ENCODE measurements at regions not wholly inside any gene's neighbourhood (a gene's known extent, or its start where the extent isn't known, plus 50 kb on each side); places are given as distances from the start of the nearest gene placed in this dataset.
A peak's percentile ranks its signal among the peaks of the same experiment; 100 is the strongest.

DNA sequence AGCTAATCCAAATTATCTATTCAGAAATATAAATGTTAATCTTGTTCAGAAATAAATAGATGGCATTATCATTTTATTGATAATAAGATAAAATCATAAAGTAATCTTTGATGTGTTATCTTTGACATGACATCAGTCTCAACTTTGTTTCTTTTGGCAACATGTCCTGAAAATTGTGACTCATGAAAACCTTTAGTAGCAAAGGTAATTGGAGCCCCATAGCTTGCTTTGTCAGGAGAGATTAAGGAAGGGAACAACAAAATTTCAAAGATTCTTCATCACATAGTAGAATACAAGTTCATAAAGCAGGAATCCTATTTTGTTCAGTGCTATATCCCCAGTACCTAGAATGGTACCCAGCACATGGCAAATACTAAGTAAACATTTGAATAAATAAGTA is 165.4 kb downstream of the KCNE4 start:
- H3K27me3 Mint-ChIP-seq (ENCODE audit: low read depth): no peaks in the 10 kb centered on the region
- TF ChIP-seq, protein P1, sequence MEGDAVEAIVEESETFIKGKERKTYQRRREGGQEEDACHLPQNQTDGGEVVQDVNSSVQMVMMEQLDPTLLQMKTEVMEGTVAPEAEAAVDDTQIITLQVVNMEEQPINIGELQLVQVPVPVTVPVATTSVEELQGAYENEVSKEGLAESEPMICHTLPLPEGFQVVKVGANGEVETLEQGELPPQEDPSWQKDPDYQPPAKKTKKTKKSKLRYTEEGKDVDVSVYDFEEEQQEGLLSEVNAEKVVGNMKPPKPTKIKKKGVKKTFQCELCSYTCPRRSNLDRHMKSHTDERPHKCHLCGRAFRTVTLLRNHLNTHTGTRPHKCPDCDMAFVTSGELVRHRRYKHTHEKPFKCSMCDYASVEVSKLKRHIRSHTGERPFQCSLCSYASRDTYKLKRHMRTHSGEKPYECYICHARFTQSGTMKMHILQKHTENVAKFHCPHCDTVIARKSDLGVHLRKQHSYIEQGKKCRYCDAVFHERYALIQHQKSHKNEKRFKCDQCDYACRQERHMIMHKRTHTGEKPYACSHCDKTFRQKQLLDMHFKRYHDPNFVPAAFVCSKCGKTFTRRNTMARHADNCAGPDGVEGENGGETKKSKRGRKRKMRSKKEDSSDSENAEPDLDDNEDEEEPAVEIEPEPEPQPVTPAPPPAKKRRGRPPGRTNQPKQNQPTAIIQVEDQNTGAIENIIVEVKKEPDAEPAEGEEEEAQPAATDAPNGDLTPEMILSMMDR (IDR thresholded peaks at IDR 0.05; ENCODE audit: unreplicated experiment in 3 of 3): no peak
- peaks cover 20% of the 10 kb centered on the region for H3K4me1 Mint-ChIP-seq
- H3K27ac Mint-ChIP-seq: no peak overlapping the region
- H3K36me3 Mint-ChIP-seq (ENCODE audit: low read depth): no peaks in the 10 kb centered on the region
- no peak overlapping the region for H3K4me3 Mint-ChIP-seq
- no peaks in the 10 kb centered on the region for H3K9me3 Mint-ChIP-seq

DNA sequence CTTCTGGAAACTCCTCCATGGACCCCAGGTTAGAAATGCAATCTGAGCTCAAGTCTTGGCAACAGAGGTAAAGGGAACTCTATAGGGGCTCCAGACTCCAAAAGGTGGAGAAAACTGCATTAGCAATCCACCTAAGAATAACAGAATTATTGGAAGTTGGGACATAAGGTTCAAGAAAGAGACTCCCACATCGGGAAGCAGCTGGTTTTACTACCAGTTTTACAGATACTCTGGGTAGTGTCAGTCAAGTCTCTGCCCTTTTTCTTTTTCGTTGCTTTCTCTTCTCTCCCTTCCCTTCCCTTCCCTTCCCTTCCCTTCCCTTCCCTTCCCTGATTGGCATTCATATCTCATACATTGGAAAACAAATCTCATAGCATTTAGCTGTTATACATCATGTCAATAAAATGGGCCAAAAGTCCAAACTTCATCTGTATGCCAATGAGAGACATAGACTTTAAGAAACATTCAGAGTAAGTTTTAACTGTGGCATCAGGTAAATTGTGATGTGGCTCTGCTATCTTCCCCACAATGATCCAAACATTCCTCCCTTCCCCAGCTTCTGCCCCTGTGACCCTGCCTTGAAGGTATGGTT is 166.7 kb downstream of the KCNE4 start:
- Mint-ChIP-seq H3K27me3 (ENCODE audit: low read depth) (no peaks in the 10 kb centered on the region), H3K4me3 (no peak overlapping the region), H3K4me1 (peaks cover 20% of the 10 kb centered on the region), H3K9me3 (no peaks in the 10 kb centered on the region), H3K36me3 (ENCODE audit: low read depth) (no peaks in the 10 kb centered on the region), H3K27ac (no peak overlapping the region)
- TF ChIP-seq, protein P1 (IDR thresholded peaks at IDR 0.05; ENCODE audit: unreplicated experiment in 3 of 3): no peak

DNA sequence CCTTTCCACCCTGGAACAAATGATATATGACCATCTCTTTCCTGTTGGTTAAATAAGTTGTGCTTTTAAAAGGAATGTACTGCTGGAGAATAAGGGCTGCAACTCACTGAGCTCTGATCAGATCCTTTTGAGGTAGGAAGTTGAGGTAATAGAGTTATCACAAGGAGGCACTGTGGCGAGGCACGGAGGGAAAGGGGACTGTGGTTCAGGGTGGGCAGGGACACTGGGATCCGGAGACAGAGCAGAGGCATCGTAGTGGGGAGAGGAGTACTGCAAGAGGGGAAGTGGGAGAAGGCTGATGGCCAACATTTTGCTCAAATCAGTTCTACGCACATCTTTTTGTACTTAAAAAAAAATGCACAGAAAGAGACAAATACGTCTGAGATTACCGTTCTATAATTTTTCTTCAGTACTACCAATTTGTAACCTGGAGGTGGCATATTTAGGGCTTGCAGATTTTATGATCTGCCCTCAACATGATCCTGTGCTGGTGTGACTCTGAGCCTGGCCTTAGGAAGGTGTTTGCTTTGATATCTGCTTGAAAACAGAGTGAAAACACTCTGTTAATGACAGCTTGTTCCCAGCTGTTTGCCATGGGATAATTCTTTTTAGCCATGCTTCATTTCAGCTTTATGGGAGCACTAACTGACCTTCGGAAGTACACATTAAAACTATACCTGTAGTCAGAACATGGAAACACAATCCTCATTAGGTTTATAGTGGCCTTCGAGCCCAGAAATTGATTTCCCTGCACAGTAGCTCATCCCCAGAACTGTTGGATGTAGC is 168.1 kb downstream of the KCNE4 start:
- H3K36me3 Mint-ChIP-seq (ENCODE audit: low read depth): no peaks in the 10 kb centered on the region
- H3K27ac Mint-ChIP-seq: peak overlapping the region in 1 of 3 experiments; percentile 51
- no peaks in the 10 kb centered on the region for H3K27me3 Mint-ChIP-seq (ENCODE audit: low read depth)
- H3K9me3 Mint-ChIP-seq: no peaks in the 10 kb centered on the region
- peaks cover 14% of the 10 kb centered on the region for H3K4me1 Mint-ChIP-seq
- no peak overlapping the region for H3K4me3 Mint-ChIP-seq
- TF ChIP-seq, protein P1 (IDR thresholded peaks at IDR 0.05; ENCODE audit: unreplicated experiment in 3 of 3): no peak

DNA sequence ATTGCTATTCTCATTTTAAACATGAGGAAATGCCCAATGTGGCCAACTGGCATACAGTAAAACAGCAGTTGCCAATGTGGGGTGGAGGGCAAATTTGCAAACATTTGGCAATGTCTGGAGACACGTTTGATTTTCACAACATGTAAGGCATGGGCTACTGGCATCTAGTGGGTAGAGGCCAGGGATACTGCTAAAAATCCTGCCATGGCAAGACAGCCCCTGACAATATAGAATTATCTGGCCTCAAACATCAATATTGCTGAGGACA is 168.6 kb downstream of the KCNE4 start:
- no peaks in the 10 kb centered on the region for H3K36me3 Mint-ChIP-seq (ENCODE audit: low read depth)
- no peaks in the 10 kb centered on the region for H3K9me3 Mint-ChIP-seq
- H3K4me1 Mint-ChIP-seq: peaks cover 9% of the 10 kb centered on the region
- H3K27me3 Mint-ChIP-seq (ENCODE audit: low read depth): no peaks in the 10 kb centered on the region
- H3K27ac Mint-ChIP-seq: no peak overlapping the region
- TF ChIP-seq, protein P1 (IDR thresholded peaks at IDR 0.05; ENCODE audit: unreplicated experiment in 3 of 3): no peak
- no peak overlapping the region for H3K4me3 Mint-ChIP-seq

DNA sequence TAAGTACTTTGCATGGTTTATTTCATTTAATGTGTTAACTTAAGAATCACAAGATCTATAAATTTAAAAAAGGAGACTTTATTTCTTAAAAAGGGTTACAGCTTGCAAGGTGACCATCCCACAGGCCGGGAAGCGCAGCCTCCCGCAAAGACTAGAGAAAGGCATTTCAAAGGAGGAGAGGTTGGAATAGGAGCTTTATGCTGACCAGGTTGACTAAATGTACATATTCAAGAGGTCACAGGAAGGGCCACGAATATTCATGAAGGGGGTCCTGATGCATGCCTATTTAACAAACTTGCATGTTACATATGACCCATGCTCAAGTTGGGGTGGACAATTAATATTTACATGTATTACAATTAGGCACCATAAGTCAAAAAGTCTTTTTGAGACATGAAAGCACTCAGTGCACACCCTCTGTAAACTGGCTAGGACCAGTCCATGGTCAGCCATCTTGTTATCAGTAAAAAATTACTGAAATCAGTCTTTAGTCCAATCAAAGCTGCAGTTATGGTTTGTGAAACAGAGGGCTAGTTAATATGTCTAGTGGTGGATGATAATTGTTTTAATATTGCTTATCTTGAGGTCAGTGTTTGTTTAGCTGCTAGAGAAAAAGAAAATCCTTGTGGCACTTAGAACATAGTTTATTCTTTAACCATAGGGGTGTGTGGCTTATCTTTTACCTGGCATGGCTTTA is 169.3 kb downstream of the KCNE4 start:
- Mint-ChIP-seq H3K4me3 (no peak overlapping the region), H3K4me1 (peaks cover 5% of the 10 kb centered on the region), H3K27me3 (ENCODE audit: low read depth) (no peaks in the 10 kb centered on the region), H3K36me3 (ENCODE audit: low read depth) (no peaks in the 10 kb centered on the region), H3K27ac (no peak overlapping the region), H3K9me3 (peaks cover 1% of the 10 kb centered on the region)
- TF ChIP-seq, protein P1 (IDR thresholded peaks at IDR 0.05; ENCODE audit: unreplicated experiment in 3 of 3): no peak

Measured in nephron (organoid).